ENCODE measurements at regions not wholly inside any gene's neighbourhood (a gene's known extent, or its start where the extent isn't known, plus 50 kb on each side); places are given as distances from the start of the nearest gene placed in this dataset.

DNA sequence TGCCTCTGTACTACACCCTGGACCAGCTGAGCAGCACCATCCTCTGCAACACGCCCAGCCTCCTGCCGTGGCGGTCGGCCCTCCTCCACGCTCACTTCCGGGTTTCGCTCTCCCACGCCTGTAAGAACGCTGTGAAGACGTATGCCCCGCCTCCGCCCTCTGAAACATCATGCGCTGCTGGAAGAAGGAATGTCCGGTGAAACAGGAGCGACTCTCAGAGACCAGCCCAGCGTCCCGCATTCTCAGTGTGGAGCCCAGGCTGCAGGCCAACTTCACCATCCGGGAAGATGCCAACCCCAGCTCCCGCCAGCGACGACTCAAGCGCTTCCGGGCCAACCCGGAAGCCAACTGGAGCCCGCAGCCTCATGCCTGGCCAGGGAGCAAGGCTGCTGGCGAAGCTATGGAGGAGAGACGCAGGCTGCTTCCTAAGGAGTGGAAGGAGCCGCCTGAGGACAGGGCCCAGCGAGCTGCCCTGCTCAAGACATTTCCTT is 186.1 kb upstream of the SLITRK2 start:
- FAIRE-seq = no peak

DNA sequence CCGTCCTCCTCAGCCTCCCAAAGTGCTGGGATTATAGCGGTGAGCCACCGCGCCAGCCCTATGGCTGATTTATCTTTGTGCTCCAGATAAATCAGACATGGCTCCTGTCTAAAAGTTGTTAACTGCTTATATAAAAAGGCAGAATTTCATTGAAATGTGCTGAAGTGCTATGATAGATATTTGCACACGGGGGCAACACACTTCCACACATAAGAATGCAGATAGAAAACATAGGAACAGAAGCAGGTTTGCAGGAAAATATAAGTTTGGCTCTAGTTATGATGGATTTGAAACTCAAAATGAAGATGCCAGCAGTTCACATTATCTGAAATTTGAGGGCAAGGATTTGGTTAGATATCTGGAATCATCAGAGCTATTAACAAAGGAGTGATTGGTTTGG is 163.1 kb upstream of the SLITRK2 start:
- FAIRE-seq = no peak

DNA sequence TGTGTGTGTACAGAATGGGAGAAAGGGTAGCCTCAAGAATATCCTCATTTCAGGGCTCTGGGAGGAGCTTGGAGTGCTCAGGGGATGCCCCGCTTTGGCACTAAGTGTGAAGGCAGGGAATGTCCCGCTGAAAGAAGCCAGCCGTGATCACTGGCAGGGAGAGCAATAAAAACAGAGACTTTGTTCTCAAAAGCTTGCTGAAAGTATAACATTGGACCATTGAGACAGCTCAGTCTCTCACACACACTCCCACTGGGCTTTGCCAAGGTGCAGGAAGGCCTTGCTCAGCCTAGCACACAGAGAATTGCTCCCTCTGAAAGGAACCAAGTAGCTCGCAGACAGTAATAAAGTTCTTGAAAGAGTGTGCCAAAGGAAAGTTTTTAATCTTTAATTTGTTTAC is 143.8 kb upstream of the SLITRK2 start:
- no peak for FAIRE-seq

GRCh38 chrX:145677109-145677817 is 140.4 kb upstream of the SLITRK2 start:
- no peak for FAIRE-seq

DNA sequence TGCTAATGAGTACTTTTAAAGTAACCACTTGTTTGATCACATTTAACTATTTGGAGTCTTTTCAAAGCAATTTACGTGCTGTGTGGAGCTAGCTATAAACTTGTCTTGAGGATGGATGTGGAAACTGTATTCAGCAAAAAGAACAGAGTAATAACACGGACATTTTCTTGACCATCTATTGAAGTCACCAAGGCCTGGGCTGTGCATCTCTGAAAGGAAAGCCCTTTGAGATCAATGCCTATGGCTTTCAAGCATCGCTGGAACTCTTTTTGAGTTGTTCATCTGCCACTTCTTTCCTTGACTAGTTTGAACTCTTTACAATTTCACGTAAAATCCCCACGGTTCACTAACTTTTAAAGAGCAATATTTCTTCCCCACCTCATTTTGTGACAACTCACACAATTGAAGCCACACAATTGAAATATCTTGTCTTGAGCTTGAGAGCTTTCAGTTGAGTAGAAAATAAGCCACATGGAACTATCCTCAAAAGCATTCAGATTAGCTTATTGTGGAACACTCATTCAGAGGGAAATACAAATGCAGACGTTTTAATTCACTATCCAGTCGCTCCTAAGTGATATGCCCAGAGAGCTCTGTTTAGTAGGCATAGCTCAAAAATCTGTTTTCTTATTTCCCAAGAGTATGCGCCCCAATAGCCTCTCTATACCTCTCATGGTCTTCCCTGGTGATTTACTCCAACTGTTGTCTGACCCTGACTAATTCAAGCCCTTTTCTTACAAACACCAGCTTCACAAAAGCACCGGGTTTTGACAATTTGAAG is 134.9 kb upstream of the SLITRK2 start:
- FAIRE-seq = no peak

- no peak for FAIRE-seq
These were observed 130.5 kb upstream of the SLITRK2 start for GRCh38 chrX:145687146-145687545.

DNA sequence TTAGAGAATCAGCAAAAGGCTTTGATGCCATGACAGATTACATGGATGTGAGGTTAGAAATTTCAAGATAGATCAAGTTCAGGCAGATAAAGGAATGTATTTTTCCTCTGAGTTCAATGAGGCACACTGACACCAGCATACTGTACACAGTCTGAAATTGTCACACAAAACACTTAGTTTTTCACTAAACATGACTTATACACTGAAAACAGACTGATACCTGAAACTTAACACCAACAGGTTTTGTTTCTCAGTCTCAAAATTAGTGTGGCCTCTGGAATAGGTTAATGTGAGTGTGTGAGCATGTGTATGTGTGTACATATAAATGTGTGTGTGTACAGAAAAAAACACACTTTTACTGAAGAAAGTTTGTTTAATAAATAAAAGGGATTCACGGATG is 129.9 kb upstream of the SLITRK2 start:
- no peak for FAIRE-seq

- FAIRE-seq = no peak
These were observed 123.6 kb upstream of the SLITRK2 start for GRCh38 chrX:145694048-145694447.

GRCh38 chrX:145715641-145716138 is 101.9 kb upstream of the SLITRK2 start:
- no peak for FAIRE-seq

- FAIRE-seq = no peak
These were observed 101.4 kb upstream of the SLITRK2 start for GRCh38 chrX:145716226-145716625.

DNA sequence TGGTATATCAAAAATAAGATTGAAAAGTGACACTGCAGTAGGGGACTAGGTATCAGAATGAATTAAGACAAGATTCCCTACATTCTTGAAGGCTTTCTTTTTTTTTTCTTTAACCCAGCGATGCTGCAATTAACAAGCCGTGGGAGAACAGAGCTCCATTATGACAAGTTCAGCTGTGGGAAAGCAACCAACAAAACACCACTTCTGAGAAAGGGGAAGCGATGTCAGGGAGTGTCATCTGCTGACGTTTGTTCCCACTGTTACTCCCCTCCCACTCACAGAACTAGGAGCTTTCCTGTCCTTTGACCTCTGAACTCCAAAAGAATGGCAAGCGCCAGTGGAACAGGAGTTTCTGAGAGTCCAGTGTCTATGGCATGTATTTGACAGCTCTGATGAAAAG is 90.2 kb upstream of the SLITRK2 start:
- FAIRE-seq = no peak

DNA sequence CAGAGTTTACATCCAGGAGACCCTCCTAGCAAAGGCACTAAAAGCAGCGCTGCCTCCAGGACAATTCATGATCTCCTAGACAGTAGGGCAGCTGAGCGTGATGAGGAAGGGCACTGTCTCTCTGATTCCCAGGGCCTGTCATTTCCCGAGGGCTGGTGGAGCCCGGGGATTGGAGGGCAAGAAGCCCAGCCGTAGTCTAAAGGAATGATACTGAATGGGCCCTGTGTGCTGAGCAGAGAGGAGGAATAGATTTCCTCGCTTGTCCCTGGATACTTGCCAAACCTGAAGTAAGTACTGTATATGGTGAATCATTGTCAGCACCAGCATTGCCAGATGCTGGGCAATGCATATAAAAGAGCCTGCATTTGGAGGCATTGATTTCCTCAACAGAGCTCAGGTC is 88.0 kb upstream of the SLITRK2 start:
- no peak for FAIRE-seq

- FAIRE-seq = no peak
These were observed 82.6 kb upstream of the SLITRK2 start for GRCh38 chrX:145735036-145735435.

DNA sequence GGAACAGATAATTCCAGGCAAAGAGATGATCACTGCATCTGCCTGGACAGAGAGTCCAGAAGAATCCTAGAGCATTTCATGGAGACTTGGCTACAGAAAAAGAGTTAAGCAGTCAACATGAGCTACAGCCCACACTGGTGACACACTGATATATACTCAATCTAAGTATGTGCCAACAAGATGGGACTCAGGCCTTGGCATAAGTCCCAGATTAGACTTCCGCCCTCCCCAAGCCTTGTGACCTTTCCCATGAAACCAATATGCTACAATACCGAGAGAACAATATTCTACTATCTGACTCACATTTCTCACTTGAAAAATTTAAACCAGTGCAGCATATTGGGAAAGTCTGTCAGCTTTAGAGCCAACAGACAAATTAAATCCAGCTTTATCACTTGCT is 65.7 kb upstream of the SLITRK2 start:
- no peak for FAIRE-seq

All from islet of Langerhans (tissue), 1 donor.